GM23338 (cell line): ENCODE measurements at regions not wholly inside any gene's neighbourhood (a gene's known extent, or its start where the extent isn't known, plus 50 kb on each side); places are given as distances from the start of the nearest gene placed in this dataset.

Experiments
- ATAC-seq: fragments of 200-7000 bp; cut with Tn5 transposase; 3 replicates; pipeline ENCODE4 v1.9.1; 2020
- DNase-seq: peaks from one replicate; pipeline ENCODE4 v3.0.0-alpha.2; 2015; ENCODE audit warnings: low spot score
- H2AFZ ChIP-seq: fragments of 200-600 bp; sonication (generic); 2 replicates; pipeline ENCODE4 v1.8.0; 2016; ENCODE audit warnings: antibody characterized with exemption, mild to moderate bottlenecking, moderate library complexity
- H3F3A ChIP-seq: fragments of 200-600 bp; sonication (generic); replicated peaks from 2 replicates; pipeline ENCODE4 v1.8.0; 2017; ENCODE audit warnings: antibody characterized with exemption, mixed run types, low read depth
- H3K27ac ChIP-seq: fragments of 200-600 bp; sonication (generic); 2 replicates; pipeline ENCODE4 v1.6.1; 2016; ENCODE audit warnings: low read depth
- H3K27me3 ChIP-seq: fragments of 200-600 bp; sonication (generic); 2 replicates; pipeline ENCODE4 v1.8.0; 2016; ENCODE audit warnings: mild to moderate bottlenecking, mixed run types, moderate library complexity; ENCODE audit not compliant: insufficient read depth
- H3K36me3 ChIP-seq: fragments of 200-600 bp; sonication (generic); 2 replicates; pipeline ENCODE4 v1.8.0; 2016; ENCODE audit warnings: mild to moderate bottlenecking; ENCODE audit not compliant: insufficient read depth
- H3K4me1 ChIP-seq: fragments of 200-600 bp; sonication (generic); 2 replicates; pipeline ENCODE4 v1.8.0; 2016; ENCODE audit warnings: mild to moderate bottlenecking, moderate library complexity; ENCODE audit not compliant: insufficient read depth
- H3K4me2 ChIP-seq: fragments of 200-600 bp; sonication (generic); 2 replicates; pipeline ENCODE4 v1.7.1; 2017; ENCODE audit warnings: mixed run types
- H3K4me3 ChIP-seq: fragments of 200-600 bp; sonication (generic); 2 replicates; pipeline ENCODE4 v1.6.1; 2016; ENCODE audit warnings: mixed run types
- H3K79me2 ChIP-seq: fragments of 200-600 bp; sonication (generic); replicated peaks from 2 replicates; pipeline ENCODE4 v1.8.0; 2017; ENCODE audit warnings: mild to moderate bottlenecking; ENCODE audit not compliant: insufficient read depth
- H3K9me2 ChIP-seq: fragments of 200-600 bp; sonication (generic); 2 replicates; pipeline ENCODE4 v1.8.0; 2017; ENCODE audit not compliant: insufficient read depth
- H4K20me1 ChIP-seq: fragments of 200-600 bp; sonication (generic); replicated peaks from 2 replicates; pipeline ENCODE4 v1.8.0; 2017; ENCODE audit warnings: mild to moderate bottlenecking; ENCODE audit not compliant: insufficient read depth
- H3K27ac Mint-ChIP-seq: 2 replicates; pipeline ENCODE4 v1.8.0; 2020; ENCODE audit warnings: inconsistent platforms, mild to moderate bottlenecking, moderate library complexity, mixed read lengths
- H3K27me3 Mint-ChIP-seq: 3 replicates; pipeline ENCODE4 v1.8.0; 2022; ENCODE audit warnings: low read depth, mild to moderate bottlenecking, moderate library complexity, mixed read lengths, inconsistent platforms; ENCODE audit not compliant: insufficient read depth, poor library complexity
- H3K36me3 Mint-ChIP-seq: 3 replicates; pipeline ENCODE4 v1.8.0; 2021; ENCODE audit warnings: low read depth, mild to moderate bottlenecking, inconsistent platforms, moderate library complexity, mixed read lengths
- H3K4me1 Mint-ChIP-seq: 3 replicates; pipeline ENCODE4 v1.8.0; 2020; ENCODE audit warnings: mild to moderate bottlenecking, inconsistent platforms, mixed read lengths
- H3K4me3 Mint-ChIP-seq: 3 replicates; pipeline ENCODE4 v1.8.0; 2021; ENCODE audit warnings: moderate library complexity, mild to moderate bottlenecking, inconsistent platforms, mixed read lengths
- H3K9me3 Mint-ChIP-seq: 3 replicates; pipeline ENCODE4 v1.8.0; 2020; ENCODE audit warnings: moderate library complexity, mild to moderate bottlenecking, inconsistent platforms, mixed read lengths
- CREB1 ChIP-seq: fragments of 250-450 bp; sonication (Bioruptor Pico); IDR thresholded peaks from 2 replicates; pipeline ENCODE4 v1.5.0; 2020; ENCODE audit warnings: low read depth, mild to moderate bottlenecking, moderate library complexity
- EZH2 ChIP-seq: fragments of 200-600 bp; sonication (generic); IDR thresholded peaks from one replicate; pipeline ENCODE4 v1.8.0; 2017; ENCODE audit warnings: antibody characterized with exemption, mild to moderate bottlenecking, low read depth; ENCODE audit not compliant: unreplicated experiment
- EZH2phosphoT487 ChIP-seq: fragments of 200-600 bp; sonication (generic); IDR thresholded peaks from one replicate; pipeline ENCODE4 v1.8.1; 2018; ENCODE audit warnings: antibody characterized with exemption; ENCODE audit not compliant: unreplicated experiment
- JUNB ChIP-seq: IDR thresholded peaks from one replicate; pipeline ENCODE4 v1.6.1; 2016; ENCODE audit warnings: antibody characterized with exemption; ENCODE audit not compliant: unreplicated experiment
- NANOG ChIP-seq: IDR thresholded peaks from 2 replicates; pipeline ENCODE4 v1.6.1; 2016; ENCODE audit warnings: antibody characterized with exemption, borderline replicate concordance
- POLR2AphosphoS5 ChIP-seq: IDR thresholded peaks from 2 replicates; pipeline ENCODE4 v1.6.1; 2016; ENCODE audit warnings: antibody characterized with exemption, low read depth
- STAT1 ChIP-seq: IDR thresholded peaks from one replicate; pipeline ENCODE4 v1.6.1; 2016; ENCODE audit warnings: antibody characterized with exemption; ENCODE audit not compliant: unreplicated experiment
- ZNF114 ChIP-seq: fragments of 250-450 bp; sonication (Bioruptor Pico); IDR thresholded peaks from 2 replicates; pipeline ENCODE4 v1.5.0; 2020; ENCODE audit warnings: mild to moderate bottlenecking, moderate library complexity
- ZNF331 ChIP-seq: fragments of 250-450 bp; sonication (Bioruptor Pico); IDR thresholded peaks from 2 replicates; pipeline ENCODE4 v1.5.0; 2020; ENCODE audit warnings: low read depth, mild to moderate bottlenecking, moderate library complexity
- TF ChIP-seq, protein P1 (sequence below), 2 experiments: fragments of 200-600 bp in 1 of 2; sonication (generic) in 1 of 2; conservative IDR thresholded peaks; 2 replicates each; pipeline versions ENCODE4 v1.5.1 to v1.6.1; 2016 to 2017; ENCODE audit warnings: antibody characterized with exemption in 2 of 2, low read depth in 2 of 2, mild to moderate bottlenecking in 2 of 2, moderate library complexity in 1 of 2
- TF ChIP-seq, protein P2 (sequence below): IDR thresholded peaks from 2 replicates; pipeline ENCODE4 v1.6.1; 2016; ENCODE audit warnings: antibody characterized with exemption
- TF ChIP-seq, protein P3 (sequence below): fragments of 250-450 bp; sonication (Bioruptor Pico); IDR thresholded peaks from 2 replicates; pipeline ENCODE4 v1.5.0; 2020; ENCODE audit warnings: mild to moderate bottlenecking, moderate library complexity
- TF ChIP-seq, protein P4 (sequence below): IDR thresholded peaks from one replicate; pipeline ENCODE4 v1.6.1; 2018; ENCODE audit warnings: antibody characterized with exemption; ENCODE audit not compliant: unreplicated experiment

GRCh38 chr6:140711019-140711613, 1336.7 kb upstream of the CITED2 start:
- Mint-ChIP-seq H3K9me3 (peaks cover 2% of the 10 kb centered on the region; the same call in 1 of the 3 replicates), H3K36me3 (no peaks in the 10 kb centered on the region)
- no peaks in the 10 kb centered on the region for H3K4me1 ChIP-seq

More at GRCh38 chr6:140711019-140711613, 1336.7 kb upstream of the CITED2 start:
- Mint-ChIP-seq H3K27ac (no peak overlapping the region), H3K27me3 (no peaks in the 10 kb centered on the region), H3K4me1 (no peaks in the 10 kb centered on the region), H3K4me3 (no peak overlapping the region)
- H3K4me2 ChIP-seq = no peak overlapping the region
- DNase-seq = no peak
- H3K4me3 ChIP-seq = no peak overlapping the region
- H3F3A ChIP-seq = no peaks in the 10 kb centered on the region
- ATAC-seq = no peak
- no peaks in the 10 kb centered on the region for H4K20me1 ChIP-seq
- no peaks in the 10 kb centered on the region; the same call in 1 of the 2 replicates for H3K9me2 ChIP-seq
- no peak overlapping the region for H3K27ac ChIP-seq
- TF ChIP-seq EZH2 (no peak), NANOG (no peak), POLR2AphosphoS5 (no peak), CREB1 (CRISPR knock-in tag) (no peak), ZNF114 (no peak), STAT1 (no peak), ZNF331 (CRISPR knock-in tag) (no peak), JUNB (no peak), EZH2phosphoT487 (no peak)
- TF ChIP-seq, protein P1, sequence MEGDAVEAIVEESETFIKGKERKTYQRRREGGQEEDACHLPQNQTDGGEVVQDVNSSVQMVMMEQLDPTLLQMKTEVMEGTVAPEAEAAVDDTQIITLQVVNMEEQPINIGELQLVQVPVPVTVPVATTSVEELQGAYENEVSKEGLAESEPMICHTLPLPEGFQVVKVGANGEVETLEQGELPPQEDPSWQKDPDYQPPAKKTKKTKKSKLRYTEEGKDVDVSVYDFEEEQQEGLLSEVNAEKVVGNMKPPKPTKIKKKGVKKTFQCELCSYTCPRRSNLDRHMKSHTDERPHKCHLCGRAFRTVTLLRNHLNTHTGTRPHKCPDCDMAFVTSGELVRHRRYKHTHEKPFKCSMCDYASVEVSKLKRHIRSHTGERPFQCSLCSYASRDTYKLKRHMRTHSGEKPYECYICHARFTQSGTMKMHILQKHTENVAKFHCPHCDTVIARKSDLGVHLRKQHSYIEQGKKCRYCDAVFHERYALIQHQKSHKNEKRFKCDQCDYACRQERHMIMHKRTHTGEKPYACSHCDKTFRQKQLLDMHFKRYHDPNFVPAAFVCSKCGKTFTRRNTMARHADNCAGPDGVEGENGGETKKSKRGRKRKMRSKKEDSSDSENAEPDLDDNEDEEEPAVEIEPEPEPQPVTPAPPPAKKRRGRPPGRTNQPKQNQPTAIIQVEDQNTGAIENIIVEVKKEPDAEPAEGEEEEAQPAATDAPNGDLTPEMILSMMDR (conservative IDR thresholded peaks at IDR 0.05; ENCODE audit: low read depth in 2 of 2) = no peak
- TF ChIP-seq, protein P2, sequence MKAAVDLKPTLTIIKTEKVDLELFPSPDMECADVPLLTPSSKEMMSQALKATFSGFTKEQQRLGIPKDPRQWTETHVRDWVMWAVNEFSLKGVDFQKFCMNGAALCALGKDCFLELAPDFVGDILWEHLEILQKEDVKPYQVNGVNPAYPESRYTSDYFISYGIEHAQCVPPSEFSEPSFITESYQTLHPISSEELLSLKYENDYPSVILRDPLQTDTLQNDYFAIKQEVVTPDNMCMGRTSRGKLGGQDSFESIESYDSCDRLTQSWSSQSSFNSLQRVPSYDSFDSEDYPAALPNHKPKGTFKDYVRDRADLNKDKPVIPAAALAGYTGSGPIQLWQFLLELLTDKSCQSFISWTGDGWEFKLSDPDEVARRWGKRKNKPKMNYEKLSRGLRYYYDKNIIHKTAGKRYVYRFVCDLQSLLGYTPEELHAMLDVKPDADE = no peak
- TF ChIP-seq, protein P3, sequence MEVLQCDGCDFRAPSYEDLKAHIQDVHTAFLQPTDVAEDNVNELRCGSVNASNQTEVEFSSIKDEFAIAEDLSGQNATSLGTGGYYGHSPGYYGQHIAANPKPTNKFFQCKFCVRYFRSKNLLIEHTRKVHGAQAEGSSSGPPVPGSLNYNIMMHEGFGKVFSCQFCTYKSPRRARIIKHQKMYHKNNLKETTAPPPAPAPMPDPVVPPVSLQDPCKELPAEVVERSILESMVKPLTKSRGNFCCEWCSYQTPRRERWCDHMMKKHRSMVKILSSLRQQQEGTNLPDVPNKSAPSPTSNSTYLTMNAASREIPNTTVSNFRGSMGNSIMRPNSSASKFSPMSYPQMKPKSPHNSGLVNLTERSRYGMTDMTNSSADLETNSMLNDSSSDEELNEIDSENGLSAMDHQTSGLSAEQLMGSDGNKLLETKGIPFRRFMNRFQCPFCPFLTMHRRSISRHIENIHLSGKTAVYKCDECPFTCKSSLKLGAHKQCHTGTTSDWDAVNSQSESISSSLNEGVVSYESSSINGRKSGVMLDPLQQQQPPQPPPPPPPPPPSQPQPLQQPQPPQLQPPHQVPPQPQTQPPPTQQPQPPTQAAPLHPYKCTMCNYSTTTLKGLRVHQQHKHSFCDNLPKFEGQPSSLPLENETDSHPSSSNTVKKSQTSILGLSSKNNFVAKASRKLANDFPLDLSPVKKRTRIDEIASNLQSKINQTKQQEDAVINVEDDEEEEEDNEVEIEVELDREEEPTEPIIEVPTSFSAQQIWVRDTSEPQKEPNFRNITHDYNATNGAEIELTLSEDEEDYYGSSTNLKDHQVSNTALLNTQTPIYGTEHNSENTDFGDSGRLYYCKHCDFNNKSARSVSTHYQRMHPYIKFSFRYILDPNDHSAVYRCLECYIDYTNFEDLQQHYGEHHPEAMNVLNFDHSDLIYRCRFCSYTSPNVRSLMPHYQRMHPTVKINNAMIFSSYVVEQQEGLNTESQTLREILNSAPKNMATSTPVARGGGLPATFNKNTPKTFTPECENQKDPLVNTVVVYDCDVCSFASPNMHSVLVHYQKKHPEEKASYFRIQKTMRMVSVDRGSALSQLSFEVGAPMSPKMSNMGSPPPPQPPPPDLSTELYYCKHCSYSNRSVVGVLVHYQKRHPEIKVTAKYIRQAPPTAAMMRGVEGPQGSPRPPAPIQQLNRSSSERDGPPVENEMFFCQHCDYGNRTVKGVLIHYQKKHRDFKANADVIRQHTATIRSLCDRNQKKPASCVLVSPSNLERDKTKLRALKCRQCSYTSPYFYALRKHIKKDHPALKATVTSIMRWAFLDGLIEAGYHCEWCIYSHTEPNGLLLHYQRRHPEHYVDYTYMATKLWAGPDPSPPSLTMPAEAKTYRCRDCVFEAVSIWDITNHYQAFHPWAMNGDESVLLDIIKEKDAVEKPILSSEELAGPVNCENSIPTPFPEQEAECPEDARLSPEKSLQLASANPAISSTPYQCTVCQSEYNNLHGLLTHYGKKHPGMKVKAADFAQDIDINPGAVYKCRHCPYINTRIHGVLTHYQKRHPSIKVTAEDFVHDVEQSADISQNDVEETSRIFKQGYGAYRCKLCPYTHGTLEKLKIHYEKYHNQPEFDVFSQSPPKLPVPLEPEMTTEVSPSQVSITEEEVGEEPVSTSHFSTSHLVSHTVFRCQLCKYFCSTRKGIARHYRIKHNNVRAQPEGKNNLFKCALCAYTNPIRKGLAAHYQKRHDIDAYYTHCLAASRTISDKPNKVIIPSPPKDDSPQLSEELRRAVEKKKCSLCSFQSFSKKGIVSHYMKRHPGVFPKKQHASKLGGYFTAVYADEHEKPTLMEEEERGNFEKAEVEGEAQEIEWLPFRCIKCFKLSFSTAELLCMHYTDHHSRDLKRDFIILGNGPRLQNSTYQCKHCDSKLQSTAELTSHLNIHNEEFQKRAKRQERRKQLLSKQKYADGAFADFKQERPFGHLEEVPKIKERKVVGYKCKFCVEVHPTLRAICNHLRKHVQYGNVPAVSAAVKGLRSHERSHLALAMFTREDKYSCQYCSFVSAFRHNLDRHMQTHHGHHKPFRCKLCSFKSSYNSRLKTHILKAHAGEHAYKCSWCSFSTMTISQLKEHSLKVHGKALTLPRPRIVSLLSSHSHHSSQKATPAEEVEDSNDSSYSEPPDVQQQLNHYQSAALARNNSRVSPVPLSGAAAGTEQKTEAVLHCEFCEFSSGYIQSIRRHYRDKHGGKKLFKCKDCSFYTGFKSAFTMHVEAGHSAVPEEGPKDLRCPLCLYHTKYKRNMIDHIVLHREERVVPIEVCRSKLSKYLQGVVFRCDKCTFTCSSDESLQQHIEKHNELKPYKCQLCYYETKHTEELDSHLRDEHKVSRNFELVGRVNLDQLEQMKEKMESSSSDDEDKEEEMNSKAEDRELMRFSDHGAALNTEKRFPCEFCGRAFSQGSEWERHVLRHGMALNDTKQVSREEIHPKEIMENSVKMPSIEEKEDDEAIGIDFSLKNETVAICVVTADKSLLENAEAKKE = no peak
- TF ChIP-seq, protein P4, sequence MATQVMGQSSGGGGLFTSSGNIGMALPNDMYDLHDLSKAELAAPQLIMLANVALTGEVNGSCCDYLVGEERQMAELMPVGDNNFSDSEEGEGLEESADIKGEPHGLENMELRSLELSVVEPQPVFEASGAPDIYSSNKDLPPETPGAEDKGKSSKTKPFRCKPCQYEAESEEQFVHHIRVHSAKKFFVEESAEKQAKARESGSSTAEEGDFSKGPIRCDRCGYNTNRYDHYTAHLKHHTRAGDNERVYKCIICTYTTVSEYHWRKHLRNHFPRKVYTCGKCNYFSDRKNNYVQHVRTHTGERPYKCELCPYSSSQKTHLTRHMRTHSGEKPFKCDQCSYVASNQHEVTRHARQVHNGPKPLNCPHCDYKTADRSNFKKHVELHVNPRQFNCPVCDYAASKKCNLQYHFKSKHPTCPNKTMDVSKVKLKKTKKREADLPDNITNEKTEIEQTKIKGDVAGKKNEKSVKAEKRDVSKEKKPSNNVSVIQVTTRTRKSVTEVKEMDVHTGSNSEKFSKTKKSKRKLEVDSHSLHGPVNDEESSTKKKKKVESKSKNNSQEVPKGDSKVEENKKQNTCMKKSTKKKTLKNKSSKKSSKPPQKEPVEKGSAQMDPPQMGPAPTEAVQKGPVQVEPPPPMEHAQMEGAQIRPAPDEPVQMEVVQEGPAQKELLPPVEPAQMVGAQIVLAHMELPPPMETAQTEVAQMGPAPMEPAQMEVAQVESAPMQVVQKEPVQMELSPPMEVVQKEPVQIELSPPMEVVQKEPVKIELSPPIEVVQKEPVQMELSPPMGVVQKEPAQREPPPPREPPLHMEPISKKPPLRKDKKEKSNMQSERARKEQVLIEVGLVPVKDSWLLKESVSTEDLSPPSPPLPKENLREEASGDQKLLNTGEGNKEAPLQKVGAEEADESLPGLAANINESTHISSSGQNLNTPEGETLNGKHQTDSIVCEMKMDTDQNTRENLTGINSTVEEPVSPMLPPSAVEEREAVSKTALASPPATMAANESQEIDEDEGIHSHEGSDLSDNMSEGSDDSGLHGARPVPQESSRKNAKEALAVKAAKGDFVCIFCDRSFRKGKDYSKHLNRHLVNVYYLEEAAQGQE = no peak
- H3K27me3 ChIP-seq = no peaks in the 10 kb centered on the region
- H3K36me3 ChIP-seq = no peaks in the 10 kb centered on the region
- no peaks in the 10 kb centered on the region for H3K79me2 ChIP-seq
- H2AFZ ChIP-seq = no peak overlapping the region
